NCI-H128 (cell line): ENCODE measurements at regions not wholly inside any gene's neighbourhood (a gene's known extent, or its start where the extent isn't known, plus 50 kb on each side); places are given as distances from the start of the nearest gene placed in this dataset.
"Not testable (repeated sequence)": the region's sequence is repeated elsewhere in the genome, so short reads cannot be mapped to it uniquely, and the experiment has no call there.

ENCODE experiments used
- DNase-seq: peaks from one replicate; lab custom pipeline; 2025; ENCODE audit not compliant: unreplicated experiment; lab: John Stamatoyannopoulos, UW

DNA sequence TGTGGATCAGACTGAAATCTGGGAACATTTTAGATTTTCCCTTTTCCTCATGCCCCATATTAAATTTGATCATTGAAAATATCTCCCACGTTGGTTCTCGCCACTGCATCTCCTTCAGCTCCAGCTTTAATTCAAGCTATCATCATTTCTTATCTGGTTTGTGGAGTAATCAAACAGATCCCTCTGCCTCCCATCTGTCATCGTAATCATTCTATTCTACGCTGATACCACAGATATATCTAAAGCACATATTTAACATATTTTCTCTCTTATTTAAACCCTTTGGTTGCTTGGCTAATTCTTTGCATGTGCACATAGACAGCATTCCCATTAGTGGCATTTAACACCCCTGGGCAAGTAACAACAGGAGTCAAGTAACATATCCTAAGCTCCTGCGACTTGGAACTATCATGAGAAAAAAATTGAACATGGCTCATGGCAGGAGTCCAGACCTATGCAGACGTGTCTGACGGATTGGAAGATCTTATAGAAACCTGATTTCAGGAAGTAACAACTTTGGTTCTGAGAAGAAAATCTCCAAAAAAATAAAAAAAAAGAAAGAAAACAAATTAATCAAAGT lies 158.8 kb upstream of the KYNU start:
- DNase-seq, result no peak

DNA sequence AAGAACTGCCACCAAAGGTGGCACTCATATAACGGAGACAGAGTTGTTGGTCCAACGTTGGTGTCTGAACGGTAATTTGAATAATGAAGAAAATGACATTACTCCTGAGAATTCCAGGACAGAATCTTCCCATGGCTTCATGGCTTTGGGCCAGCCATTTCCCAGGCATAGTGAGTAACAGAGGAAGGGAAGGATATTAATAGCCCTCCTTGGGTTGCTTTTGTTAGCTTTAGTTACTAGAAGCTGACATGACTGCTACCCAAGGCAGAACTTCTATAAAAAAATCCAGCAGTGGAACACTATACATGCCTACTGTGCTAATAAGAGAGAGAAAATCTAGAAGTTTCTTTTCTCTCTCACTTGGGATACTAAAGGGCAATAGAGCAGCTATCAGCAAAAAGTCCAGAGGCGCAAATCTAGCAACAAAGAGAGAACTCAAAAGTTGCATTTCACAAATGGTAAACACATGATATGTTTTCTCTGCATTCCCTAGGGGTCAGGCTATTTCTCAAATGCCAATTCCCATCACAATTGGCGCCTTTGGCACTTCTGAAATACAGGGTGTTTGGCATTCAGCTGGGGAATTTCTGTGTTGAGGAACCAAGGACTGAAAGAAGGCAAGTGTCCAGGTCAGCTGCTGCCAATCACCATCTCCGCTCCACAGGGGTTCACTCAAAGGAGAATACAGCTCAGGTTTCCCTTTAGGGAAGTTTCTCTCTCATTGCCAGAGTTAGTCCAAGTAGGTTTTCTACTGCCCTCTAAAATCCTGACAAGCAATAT lies 160.8 kb upstream of the KYNU start:
- no peak for DNase-seq

DNA sequence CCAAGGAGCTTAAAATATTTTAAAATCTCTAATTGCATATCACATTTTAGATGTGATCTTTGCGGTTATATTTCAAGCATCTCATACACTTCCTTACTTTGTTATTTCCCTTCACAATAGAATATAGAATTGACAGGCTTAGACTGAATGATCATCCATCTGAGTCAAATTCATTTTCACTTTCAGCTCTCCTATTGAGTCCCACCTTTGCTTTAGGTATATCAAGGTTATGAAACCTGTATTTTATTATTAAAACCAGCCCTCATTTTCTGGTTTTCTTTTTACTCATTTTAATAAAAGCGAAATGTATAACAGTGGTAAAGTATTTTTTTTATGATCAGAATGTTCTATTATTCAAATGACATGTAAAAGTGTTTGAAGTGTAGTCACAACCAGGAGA lies 162.9 kb upstream of the KYNU start:
- DNase-seq, result no peak

DNA sequence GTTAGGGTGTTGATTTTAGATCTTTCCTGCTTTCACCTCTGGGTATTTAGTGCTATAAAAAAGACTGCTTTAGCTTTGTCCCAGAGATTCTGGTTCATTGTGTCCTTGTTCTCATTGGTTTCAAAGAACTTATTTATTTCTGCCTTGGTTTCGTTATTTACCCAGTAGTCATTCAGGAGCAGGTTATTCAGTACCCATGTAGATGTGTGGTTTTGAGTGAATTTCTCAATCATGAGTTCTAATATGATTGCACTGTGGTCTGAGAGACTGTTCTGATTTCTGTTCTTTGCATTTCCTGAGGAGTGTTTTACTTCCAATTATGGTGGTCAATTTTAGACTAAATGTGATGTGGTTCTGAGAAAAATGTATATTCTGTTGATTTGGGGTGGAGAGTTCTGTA lies 167.1 kb upstream of the KYNU start:
- no peak for DNase-seq

DNA sequence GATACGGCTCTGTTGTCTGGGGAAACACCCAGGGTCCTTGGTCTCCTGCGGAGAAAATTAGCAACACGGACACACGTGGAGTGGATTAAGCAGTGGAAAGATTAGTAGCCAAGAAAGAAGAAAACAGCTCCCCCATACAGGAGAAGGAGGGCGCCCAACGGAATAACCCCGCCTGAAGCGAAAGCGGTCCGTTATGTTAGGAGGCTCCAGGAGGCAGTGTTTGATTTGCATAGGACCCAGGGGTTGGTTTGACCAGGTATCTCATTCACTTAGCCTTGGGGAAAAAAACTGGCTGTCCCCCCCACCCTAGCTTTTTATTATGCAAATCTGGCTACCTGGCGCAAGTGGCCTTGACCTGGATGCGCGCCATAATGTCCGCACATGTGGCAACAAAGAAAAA lies 170.1 kb upstream of the KYNU start:
- DNase-seq, result no peak

DNA sequence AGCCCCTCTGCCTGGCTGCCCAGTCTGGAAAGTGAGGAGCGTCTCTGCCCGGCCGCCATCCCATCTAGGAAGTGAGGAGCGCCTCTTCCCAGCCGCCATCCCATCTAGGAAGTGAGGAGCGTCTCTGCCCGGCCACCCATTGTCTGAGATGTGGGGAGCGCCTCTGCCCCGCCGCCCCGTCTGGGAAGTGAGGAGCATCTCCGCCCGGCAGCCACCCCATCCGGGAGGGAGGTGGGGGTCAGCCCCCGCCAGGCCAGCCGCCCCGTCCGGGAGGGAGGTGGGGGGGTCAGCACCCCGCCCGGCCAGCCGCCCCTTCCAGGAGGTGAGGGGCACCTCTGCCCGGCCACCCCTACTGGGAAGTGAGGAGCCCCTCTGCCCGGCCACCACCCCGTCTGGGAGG lies 175.1 kb upstream of the KYNU start:
- DNase-seq, result not testable (repeated sequence)

DNA sequence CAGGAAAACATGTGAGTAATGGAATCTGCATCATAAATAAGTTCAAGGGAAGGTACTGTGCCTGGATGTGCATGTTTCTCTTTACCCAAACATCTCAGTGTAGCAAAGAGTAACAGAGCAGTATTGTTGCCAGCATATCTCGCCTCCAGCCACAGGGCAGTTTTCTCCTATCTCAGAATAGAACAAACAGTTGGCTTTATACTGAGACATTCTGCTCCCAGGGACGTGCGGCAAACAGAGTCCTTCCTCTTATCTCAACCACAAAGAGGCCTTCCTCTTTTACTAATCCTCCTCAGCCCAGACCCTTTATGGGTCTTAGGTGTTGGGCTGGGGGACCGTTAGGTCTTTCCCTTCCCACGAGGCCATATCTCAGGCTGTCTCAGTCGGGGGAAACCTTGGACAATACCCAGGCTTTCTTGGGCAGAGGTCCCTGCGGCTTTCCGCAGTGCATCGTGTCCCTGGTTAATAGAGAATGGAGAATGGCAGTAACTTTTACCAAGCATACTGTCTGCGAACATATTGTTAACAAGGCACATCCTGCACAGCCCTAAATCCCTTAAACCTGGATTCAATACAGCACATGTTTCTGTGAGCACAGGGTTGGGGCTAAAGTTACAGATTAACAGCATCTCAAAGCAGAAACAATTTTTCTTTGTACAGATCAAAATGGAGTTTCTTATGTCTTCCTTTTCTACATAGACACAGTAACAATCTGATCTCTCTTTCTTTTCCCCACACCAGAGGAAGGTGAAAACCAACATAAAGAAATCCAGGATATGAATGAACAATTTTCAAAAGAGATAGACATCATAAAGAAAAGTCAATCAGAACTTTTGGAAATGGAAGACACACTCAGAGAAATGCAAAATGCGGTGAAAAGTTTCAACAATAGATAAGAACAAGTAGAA lies 181.9 kb upstream of the KYNU start:
- not testable (repeated sequence) for DNase-seq

DNA sequence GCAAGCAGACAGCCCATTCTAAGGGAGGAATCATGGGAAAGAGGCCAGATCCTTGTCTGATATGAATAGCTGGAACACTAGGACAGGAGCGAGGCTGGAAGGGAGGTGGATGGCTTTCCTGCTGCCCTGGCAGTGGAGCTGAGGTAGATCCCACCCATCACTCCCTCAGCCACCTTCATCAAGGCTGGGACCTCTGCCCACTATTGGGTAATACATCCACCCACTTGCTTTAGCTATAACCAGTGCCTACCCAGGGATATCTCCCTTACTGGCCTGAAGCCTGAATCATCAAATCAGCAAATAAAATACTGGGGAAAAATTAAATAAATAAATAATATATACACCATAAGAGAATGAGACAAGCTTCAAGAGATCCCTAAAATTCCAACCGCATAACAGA lies 183.2 kb upstream of the KYNU start:
- DNase-seq, result no peak

DNA sequence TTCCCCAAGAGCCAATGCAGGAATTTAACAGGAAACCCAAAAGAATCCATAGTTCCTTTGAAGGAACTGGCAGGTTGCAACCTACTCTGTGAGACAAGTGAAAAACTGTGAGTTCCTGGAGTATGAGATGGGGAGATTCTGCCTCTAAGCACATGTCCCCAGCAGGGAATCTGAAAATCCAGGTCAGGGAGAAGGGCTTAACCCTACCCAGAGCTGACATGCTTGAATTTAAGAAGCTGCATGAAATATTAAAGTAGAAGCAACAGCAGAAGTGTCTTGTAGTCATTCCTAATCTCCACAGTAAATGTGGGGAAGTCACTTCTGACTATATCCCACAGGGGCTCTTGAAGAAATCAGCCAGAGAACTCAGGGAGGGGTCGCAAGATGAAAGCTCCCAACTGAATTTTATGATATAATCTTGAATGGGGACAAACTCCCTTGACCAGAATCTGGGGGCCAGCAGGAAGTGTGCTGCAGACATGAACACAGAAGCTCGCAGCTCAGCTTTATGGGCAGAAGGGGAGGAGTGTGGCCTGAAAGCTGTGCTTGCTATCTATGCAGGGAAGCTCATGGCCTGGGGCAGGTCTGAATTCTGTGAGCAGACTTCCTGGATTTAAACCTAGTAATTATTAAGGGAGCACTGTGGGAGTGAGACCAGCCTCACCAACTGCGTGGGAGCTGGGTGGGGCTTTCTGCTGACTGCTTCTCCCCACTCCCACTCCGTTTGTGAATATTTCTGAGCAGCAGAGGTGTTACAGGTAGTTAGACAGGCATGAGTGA lies 184.1 kb upstream of the KYNU start:
- DNase-seq, result no peak

DNA sequence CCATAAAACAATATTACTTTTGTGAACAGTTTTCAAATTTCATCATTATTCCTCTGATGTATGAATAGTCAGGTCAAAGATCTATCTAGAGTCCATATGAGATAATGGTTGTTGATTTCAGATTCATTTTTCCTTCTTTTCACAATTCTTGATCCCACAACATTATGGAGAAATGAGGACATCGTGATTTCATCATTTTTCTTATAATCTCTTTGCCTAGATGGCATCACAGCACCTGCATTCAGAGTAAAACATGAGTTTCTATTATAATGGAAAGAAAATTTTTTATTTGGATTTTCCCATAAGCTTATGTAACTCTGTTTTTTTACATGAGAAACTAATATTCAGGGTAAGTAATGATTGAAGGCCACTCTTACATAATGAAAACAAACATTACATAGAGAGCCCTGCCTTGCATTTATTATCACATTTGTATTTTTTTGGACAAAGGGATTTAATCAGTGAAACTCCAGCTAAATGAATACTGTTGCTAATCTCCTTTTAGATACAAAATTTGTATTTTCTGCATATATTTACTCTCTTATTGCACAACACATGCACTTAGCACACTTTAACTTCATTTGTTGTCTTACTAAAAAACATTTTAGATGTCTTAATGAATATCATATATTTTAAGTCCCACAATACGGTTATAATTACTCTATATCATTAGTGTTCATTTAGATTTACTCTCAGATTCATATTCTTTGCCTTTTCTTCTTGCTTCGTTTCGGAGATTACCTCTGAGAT lies 188.4 kb upstream of the KYNU start:
- no peak for DNase-seq

DNA sequence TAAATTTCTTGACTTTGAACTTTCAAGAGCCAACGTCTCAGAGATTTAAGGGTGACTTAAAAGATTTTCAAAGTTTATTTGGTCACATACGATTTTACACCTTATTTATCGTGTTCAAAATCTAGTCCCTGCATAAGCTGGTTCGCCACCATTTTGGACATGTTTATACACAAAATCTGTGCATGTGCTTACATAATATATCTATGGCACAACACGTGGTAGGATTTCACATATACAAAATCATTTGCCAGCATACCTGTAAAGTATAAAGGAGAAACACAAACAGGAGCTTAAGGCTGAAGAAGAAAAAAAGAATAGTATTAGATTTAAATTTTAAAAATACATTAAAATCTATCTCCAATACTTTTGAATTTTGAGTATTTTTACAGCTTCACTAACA lies 190.0 kb upstream of the KYNU start:
- no peak for DNase-seq

DNA sequence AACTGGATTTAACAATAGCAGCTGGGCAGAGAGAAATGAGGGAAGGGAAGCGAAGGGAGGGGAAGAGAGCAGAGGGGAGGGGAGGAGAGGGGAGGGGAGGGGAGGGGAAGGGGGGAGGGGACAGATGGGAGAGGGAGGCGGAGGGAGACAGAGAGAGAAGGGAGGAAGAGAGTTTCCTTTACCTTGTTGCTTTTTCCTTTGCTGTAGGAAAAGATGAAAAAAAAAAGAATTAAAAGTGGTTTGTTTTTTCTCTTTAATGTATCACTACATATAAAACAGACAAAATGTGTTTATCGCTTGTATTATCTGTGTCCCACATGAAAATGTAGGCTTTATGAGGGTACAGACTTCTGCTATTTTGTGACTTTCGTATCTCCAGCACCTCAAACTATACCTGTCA lies 190.4 kb upstream of the KYNU start:
- DNase-seq, result no peak

DNA sequence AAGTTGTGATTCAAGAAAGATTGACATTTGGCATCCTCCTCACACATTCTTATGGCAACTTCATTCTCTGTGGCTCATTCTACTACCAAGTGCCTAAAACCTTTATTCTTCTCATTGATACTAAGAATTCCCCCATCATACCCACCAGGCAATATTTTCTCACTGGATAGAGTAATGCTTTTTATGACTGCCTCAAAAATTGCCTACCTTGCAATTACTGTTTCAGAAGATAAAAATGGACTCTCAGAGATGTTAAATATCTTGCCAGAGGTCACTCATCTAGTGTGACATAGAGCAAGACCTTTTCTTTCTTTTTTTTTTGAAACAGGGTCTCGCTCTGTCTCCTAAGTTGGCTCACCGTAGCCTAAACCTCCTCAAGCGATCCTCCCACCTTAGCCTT lies 192.8 kb upstream of the KYNU start:
- no peak for DNase-seq

DNA sequence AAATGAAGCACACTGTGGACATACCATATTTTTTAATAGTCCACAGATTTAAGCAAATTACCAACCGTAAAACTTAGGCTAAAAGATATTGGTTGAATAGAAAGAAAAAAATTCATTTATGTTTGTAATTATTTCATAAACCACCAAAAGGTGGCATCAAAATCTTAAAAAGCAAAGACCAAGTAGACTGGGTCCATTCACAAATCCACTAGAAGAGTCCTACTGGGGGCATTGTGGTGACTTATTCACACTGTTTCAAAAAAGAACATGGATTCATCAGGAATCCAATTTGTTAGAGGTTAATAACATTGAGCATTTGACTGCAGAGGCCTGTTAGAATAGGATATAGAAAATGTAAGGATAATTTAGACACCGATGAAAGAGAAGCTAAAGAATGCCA lies 194.9 kb upstream of the KYNU start:
- DNase-seq, result no peak

DNA sequence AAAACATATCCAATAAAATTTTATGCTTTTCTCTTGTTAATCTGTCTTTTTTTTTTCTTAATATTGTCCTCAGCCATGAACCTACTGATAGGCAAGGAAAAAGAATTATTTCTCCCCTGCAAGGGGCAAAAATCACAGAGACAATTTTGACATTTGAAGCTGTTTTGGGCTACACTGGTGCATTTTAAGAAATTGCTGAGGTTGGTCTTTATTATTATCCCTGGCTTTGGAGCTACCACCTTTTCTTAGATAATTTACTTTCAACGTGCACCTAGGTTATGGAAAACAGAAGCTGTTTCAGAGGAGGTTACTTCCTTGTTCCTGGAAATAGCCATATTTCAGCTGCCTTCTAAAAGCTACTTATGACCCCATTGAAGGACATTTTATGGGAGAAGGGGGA lies 195.5 kb upstream of the KYNU start:
- DNase-seq, result no peak

DNA sequence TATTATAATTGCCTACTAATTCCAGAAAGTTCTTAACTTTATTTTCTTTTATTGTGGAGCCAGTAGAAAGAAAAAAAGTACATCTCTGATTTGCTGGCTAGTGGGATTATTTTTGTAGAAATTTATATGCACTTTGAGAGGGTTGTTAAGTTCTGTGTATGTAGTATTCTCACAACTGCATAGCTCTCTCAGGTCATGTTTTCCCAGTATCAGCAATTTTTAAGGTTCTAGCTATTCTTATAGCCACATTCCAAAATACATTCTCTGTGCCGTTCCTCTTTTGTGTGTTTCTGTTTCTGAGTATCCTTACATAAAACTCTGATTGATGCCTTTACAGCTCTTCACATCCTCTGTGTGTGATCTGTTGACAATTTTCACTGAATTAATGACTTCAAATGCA lies 199.3 kb upstream of the KYNU start:
- DNase-seq, result no peak

DNA sequence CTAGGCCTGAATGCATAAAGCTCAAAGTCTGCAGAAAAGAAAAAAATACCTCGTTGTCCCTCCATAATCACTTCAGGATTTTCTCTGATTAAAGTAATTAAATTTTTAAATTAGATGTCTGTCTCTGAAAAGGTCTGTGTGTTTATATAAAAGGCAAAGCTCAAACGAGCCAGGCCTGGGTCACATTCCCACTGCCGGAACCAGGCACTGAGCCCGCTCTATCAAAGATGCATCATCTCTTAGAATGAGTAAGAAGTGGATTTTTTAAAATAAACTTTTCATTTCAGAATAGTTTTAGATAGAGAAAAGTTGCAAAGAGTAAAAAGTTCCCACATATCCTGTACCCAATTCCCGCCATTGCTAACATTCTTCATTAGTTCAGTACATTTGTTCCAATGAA lies 202.1 kb upstream of the KYNU start:
- no peak for DNase-seq

DNA sequence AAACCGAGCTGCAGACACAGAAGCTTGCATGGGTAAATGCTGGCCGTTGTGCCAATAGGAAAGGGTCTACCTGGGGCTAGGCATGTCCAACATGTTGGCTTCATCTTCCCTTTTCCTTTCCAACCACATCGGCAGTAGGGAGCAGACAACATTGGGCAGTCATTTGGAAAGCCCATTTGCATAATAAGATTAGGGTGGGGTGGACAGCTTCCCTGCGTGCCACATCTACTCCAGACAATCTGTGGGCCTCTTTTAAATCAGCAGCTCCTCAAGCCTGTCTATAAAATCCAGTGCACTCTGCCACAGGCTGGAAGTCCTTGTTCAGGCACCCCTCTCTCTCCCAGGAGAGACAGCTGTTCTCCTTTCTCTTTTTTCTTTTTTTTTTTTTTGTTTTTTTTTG lies 203.6 kb upstream of the KYNU start:
- no peak for DNase-seq

DNA sequence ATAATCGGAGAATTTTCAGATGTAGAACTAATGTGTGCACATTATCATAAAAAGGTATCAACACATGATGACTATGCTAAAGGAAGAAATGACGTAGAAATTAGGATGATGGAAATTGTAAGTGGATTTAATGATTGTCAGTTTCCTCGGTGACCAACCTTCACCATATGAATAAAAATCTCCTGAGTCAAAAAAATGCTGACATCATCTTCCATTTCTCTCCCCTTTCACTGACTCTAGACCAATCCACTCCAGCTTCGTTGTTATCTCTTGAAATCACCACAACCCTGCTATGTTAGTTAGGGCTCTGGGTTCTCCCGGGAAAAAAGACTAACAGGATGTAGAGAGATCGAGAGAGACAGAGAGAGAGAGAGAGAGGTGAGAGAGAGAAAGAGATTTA lies 204.8 kb upstream of the KYNU start:
- DNase-seq, result no peak

DNA sequence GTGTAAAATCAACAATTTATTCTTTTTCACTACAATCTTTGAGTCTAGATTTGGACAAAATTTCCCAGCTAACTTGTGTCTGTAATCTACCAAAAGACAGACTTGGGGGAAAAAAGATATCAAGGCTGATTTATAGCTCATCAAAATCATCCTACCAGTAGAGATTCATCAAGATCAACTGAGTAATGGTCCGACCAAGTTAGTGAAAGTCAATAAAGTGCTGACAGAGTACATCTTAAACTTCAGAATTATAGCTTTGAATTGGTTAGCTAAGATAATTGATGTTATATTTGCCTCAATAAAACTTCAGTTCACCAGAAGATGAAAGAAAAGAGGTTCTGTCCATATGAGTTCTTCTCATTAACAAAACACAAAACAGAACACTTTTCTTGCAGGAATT lies 207.1 kb upstream of the KYNU start:
- no peak for DNase-seq

DNA sequence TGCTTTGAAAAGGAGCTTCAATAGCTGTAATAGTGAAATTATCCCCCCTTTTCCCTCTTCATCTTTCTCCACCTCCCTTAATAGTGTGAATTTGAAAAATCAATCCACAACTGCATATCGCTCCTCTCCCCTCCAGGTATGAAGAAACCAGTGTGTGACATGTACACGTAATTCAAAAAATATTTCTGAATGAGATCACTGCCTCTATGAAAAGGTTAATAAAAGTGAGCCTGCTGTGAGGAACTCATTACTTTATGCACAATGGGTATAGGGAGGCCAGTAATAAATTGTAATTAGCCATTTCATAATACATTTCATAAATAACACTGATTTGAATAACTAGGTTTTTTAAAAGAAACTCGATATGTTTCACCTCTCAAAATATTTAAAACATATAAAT lies 209.0 kb upstream of the KYNU start:
- no peak for DNase-seq
